Right lobe of liver (tissue), 6 donors: ENCODE measurements at regions not wholly inside any gene's neighbourhood (a gene's known extent, or its start where the extent isn't known, plus 50 kb on each side); places are given as distances from the start of the nearest gene placed in this dataset.

Experiments used
- ATAC-seq, 4 donors: fragments of 200-7000 bp; cut with Tn5 transposase; one replicate each; pipeline ENCODE4 v1.9.1; 2020; ENCODE audit warnings: mild to moderate bottlenecking in 4 of 4, moderate library complexity in 4 of 4
- DNase-seq, 3 donors: peaks; one replicate each; pipeline ENCODE4 v3.0.0-alpha.2; 2020
- H3K27ac ChIP-seq, 3 donors: fragments of 200-600 bp; one replicate each; pipeline ENCODE4 v1.8.0; 2022
- H3K27me3 ChIP-seq, 2 donors: fragments of 200-600 bp; one replicate each; pipeline ENCODE4 v1.8.0; 2022
- H3K36me3 ChIP-seq, 4 donors: fragments of 200-600 bp; sonication (generic) in 1 of 4; one replicate each; pipeline versions ENCODE4 v1.5.1 to v1.8.0; 2017 to 2022; ENCODE audit warnings: control low read depth in 1 of 4
- H3K4me1 ChIP-seq, 4 donors: fragments of 200-600 bp; sonication (generic) in 1 of 4; one replicate each; pipeline versions ENCODE4 v1.5.1 to v1.8.0; 2017 to 2022; ENCODE audit warnings: control low read depth in 1 of 4
- H3K4me3 ChIP-seq, 3 donors: fragments of 200-600 bp; one replicate each; pipeline ENCODE4 v1.8.0; 2022
- H3K9me3 ChIP-seq, 4 donors: fragments of 200-600 bp; sonication (generic) in 1 of 4; one replicate each; pipeline versions ENCODE4 v1.5.1 to v1.8.0; 2017 to 2022; ENCODE audit warnings: control low read depth in 1 of 4
- POLR2A ChIP-seq: fragments of 450-650 bp; IDR thresholded peaks from one replicate; pipeline ENCODE4 v1.6.1; 2017; ENCODE audit warnings: antibody characterized with exemption, mild to moderate bottlenecking
- WGBS: methylation state at CpG from one replicate; pipeline ENCODE4 v1.1.6; 2018; ENCODE audit warnings: low coverage, low lambda C conversion rate; ENCODE audit not compliant: insufficient coverage; ENCODE audit errors: missing lambda C conversion rate; 5-methylcytosine and 5-hydroxymethylcytosine counted together
- intact Hi-C, 2 donors: fragments of 100-400 bp; cut with DNase I; formaldehyde crosslinking; loops; one replicate each; pipeline versions ENCODE4 v1.11.2 to v1.14.1; 2022
- TF ChIP-seq, protein P1 (sequence below), 4 donors: fragments of 200-600 bp in 3 of 4; fragments of 450-650 bp in 1 of 4; IDR thresholded peaks; one replicate each; pipeline versions ENCODE4 v1.5.1 to v1.8.0; 2016 to 2022; ENCODE audit warnings: antibody characterized with exemption in 4 of 4, mild to moderate bottlenecking in 2 of 4
- donor health status: DM: no; HTN: yes; CAD: no.
- donor health status: DM: no; HTN: no; CAD: no.
- donor health status: DM: no; HTN: no; CAD: no.
- donor health status: DM: no; HTN: yes; CAD: no.
- donor health status: DM: no; HTN: yes; CAD: no.

DNA sequence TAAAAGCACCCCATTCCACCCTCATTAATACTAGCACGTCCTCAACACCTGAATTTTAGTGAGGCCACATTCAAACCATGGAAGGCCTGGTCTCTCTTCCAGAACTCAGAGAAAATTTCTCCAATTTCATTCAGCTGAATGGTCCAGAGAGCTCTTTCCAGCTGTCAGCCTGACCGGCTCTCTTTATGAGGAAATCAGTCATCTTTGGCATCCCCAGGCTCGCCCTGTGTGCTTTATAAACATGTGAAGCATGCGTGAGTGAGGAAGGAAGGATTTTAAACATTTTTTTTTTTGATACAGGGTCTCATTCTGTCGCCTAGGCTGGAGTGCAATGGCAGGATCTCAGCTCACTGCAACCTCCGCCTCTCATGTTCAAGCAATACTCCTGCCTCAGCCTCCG lies 1812.9 kb upstream of the TENM3 start:
- 52% methylated on average over 7 of the region's 7 CpGs for WGBS
- no peaks in the 10 kb centered on the region for H3K9me3 ChIP-seq
- DNase-seq, result no peak
- TF ChIP-seq POLR2A, result no peak
- TF ChIP-seq, protein P1, sequence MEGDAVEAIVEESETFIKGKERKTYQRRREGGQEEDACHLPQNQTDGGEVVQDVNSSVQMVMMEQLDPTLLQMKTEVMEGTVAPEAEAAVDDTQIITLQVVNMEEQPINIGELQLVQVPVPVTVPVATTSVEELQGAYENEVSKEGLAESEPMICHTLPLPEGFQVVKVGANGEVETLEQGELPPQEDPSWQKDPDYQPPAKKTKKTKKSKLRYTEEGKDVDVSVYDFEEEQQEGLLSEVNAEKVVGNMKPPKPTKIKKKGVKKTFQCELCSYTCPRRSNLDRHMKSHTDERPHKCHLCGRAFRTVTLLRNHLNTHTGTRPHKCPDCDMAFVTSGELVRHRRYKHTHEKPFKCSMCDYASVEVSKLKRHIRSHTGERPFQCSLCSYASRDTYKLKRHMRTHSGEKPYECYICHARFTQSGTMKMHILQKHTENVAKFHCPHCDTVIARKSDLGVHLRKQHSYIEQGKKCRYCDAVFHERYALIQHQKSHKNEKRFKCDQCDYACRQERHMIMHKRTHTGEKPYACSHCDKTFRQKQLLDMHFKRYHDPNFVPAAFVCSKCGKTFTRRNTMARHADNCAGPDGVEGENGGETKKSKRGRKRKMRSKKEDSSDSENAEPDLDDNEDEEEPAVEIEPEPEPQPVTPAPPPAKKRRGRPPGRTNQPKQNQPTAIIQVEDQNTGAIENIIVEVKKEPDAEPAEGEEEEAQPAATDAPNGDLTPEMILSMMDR (IDR thresholded peaks at IDR 0.05), result no peak
- ATAC-seq, result no peak
- H3K4me1 ChIP-seq, result no peaks in the 10 kb centered on the region
- H3K27ac ChIP-seq, result no peak overlapping the region
- no peaks in the 10 kb centered on the region for H3K36me3 ChIP-seq
- intact Hi-C loops, result no loop called here
- H3K27me3 ChIP-seq, result no peaks in the 10 kb centered on the region
- no peak overlapping the region for H3K4me3 ChIP-seq

DNA sequence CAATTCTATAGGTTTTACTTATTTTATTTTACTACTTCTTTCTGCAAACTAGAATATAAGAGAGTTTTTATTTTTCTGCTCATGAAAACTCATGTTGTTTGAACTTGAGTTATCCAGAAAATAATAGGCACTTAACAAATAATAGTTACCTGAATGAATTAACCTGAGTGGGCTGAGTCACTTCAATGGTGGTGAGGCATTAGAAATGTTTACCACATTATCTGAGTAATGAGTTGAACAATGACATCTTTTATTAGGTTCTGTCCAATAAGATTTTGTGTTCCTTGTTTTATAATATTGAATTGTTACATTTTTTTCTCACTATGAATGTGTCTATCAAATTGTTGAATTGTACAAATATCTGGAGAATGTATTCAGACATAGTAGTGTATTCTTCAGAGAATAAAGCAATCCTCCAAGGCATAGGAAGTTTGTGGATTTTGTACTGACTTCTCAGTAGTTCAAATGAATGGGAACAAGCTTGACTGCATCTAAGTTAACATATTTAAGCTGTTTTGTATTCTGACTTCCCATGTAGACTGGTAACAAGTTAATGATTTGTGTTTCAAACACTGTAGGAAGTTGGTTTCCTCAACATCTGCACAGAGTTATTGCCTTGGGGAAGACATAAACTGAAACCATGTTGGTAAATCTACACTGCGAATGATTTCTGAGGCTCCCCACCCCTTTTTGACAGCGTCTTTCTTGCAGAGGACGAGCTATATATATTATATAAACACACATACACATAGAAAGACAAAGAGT lies 1808.9 kb upstream of the TENM3 start:
- Histone ChIP-seq H3K4me3 (no peak overlapping the region), H3K27ac (no peak overlapping the region), H3K36me3 (no peaks in the 10 kb centered on the region), H3K9me3 (no peaks in the 10 kb centered on the region), H3K27me3 (no peaks in the 10 kb centered on the region), H3K4me1 (no peaks in the 10 kb centered on the region)
- WGBS, result 23% methylated on average over 3 of the region's 3 CpGs
- DNase-seq, result no peak
- no peak for ATAC-seq
- intact Hi-C loops, result no loop called here
- TF ChIP-seq, protein P1 (IDR thresholded peaks at IDR 0.05), result no peak
- TF ChIP-seq POLR2A, result no peak

DNA sequence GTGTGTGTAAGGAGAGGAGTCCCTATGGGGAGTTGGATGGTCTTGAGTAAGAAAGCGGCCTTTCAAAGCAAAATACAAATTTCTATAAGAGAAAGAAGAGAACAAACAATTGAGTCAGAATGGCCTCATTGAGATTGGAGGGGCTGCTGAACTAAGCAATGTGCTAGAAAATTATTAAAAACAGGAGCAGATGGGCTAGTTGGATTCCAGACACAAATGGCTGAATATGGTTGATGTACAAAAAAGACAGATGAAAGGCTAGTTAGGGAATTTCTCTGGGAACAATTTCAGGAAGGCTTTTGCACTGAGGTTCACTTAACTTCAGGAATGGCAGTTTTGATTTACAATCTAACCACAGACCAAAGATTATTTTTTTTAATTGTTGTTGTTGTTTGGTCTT lies 1806.8 kb upstream of the TENM3 start:
- TF ChIP-seq, protein P1 (IDR thresholded peaks at IDR 0.05), result no peak
- TF ChIP-seq POLR2A, result no peak
- H3K27ac ChIP-seq, result no peak overlapping the region
- WGBS, result 38% methylated on average over 1 of the region's 1 CpG
- H3K4me3 ChIP-seq, result no peak overlapping the region
- H3K27me3 ChIP-seq, result no peaks in the 10 kb centered on the region
- ATAC-seq, result no peak
- DNase-seq, result no peak
- intact Hi-C loops, result no loop called here
- no peaks in the 10 kb centered on the region for H3K9me3 ChIP-seq
- H3K36me3 ChIP-seq, result no peaks in the 10 kb centered on the region
- H3K4me1 ChIP-seq, result no peaks in the 10 kb centered on the region

DNA sequence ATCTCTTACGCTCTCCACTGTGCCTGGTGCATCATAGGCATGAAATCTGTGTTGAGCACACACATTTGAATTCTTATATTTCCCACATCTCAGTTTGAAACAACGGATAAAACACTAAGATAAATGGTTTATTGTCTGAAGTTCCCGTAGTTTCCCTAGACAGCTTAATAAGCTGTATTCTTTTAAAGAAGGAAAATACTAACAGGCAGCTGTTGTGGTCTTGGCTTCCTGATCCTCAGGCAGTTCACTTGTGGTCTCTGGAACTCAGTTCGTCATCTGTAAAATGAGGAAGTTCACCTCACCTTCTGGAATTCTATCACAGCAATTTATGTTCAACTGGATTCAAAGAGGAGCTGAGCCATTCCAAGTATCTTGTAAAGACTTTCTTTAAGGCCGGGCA lies 1805.6 kb upstream of the TENM3 start:
- no peaks in the 10 kb centered on the region for H3K4me1 ChIP-seq
- WGBS, result 33% methylated on average over 5 of the region's 5 CpGs
- no peaks in the 10 kb centered on the region for H3K9me3 ChIP-seq
- no peaks in the 10 kb centered on the region for H3K36me3 ChIP-seq
- no peak for DNase-seq
- no peak overlapping the region for H3K4me3 ChIP-seq
- no peak overlapping the region for H3K27ac ChIP-seq
- no peaks in the 10 kb centered on the region for H3K27me3 ChIP-seq
- intact Hi-C loops, result no loop called here
- TF ChIP-seq POLR2A, result no peak
- TF ChIP-seq, protein P1 (IDR thresholded peaks at IDR 0.05), result no peak
- no peak for ATAC-seq
